ENCODE measurements at regions not wholly inside any gene's neighbourhood (a gene's known extent, or its start where the extent isn't known, plus 50 kb on each side); places are given as distances from the start of the nearest gene placed in this dataset.

- no peak overlapping the region for H3K18ac ChIP-seq (ENCODE audit: extremely low read depth, low read length)
- DNase-seq (ENCODE audit: low read depth in 1 of 2, low spot score in 2 of 2), result no peak
These were observed 147.6 kb downstream of the RTP5 start for GRCh38 chr2:242017086-242017485.

More at GRCh38 chr2:242017086-242017485, 147.6 kb downstream of the RTP5 start:
- Histone ChIP-seq H3K9ac (replicated peaks in 1 of 4; ENCODE audit: extremely low read depth in 1 of 4, low read depth in 3 of 4, low read length in 3 of 4) (no peak overlapping the region), H4K20me1 (replicated peaks in 1 of 2; ENCODE audit: control insufficient read depth in 1 of 2, insufficient read depth in 2 of 2, low read length in 2 of 2) (no peaks in the 10 kb centered on the region), H3K4me1 (replicated peaks in 1 of 4; ENCODE audit: control insufficient read depth in 3 of 4, insufficient read depth in 4 of 4, low read length in 3 of 4) (no peaks in the 10 kb centered on the region), H3K36me3 (ENCODE audit: control insufficient read depth in 2 of 4, insufficient read depth in 4 of 4, low read length in 3 of 4) (no peaks in the 10 kb centered on the region), H4K5ac (ENCODE audit: insufficient read length, low read depth, low read length) (no peak overlapping the region), H3K79me2 (ENCODE audit: control insufficient read depth in 1 of 2, insufficient read depth in 2 of 2, low read length in 2 of 2) (no peaks in the 10 kb centered on the region), H3K23me2 (ENCODE audit: low read depth, low read length) (no peaks in the 10 kb centered on the region), H2BK5ac (ENCODE audit: low read depth, low read length) (no peak overlapping the region), H3K79me1 (ENCODE audit: low read depth, low read length) (no peaks in the 10 kb centered on the region), H2AK5ac (ENCODE audit: low read depth, low read length) (no peak overlapping the region), H2BK20ac (ENCODE audit: low read length) (no peak overlapping the region), H3K27ac (ENCODE audit: low read depth, low read length) (no peak overlapping the region), H2BK15ac (ENCODE audit: low read length) (no peak overlapping the region), H3K4me3 (ENCODE audit: extremely low read depth in 1 of 4, insufficient read depth in 2 of 4, low read depth in 3 of 4, low read length in 4 of 4) (no peak overlapping the region), H3K9me3 (ENCODE audit: insufficient read depth in 2 of 2, low read depth in 1 of 2, low read length in 1 of 2) (peaks cover 0 to 36% of the 10 kb centered on the region in 2 experiments; a peak in 2 of 4 replicates), H3K4me2 (ENCODE audit: insufficient read depth in 1 of 2, low read depth in 2 of 2, low read length in 2 of 2) (no peak overlapping the region), H3K23ac (ENCODE audit: insufficient read length) (no peak overlapping the region), H3K4ac (replicated peaks; ENCODE audit: insufficient read length, low read depth, low read length) (no peak overlapping the region), H4K91ac (replicated peaks; ENCODE audit: insufficient read length, low read length) (no peak overlapping the region), H3K27me3 (replicated peaks in 1 of 4; ENCODE audit: control insufficient read depth in 3 of 4, extremely low read depth in 1 of 4, insufficient read depth in 3 of 4, low read length in 3 of 4) (no peaks in the 10 kb centered on the region), H2BK12ac (ENCODE audit: low read depth, low read length) (no peak overlapping the region), H3K14ac (ENCODE audit: insufficient read length) (no peak overlapping the region), H2AFZ (ENCODE audit: low read length) (no peak overlapping the region), H3K56ac (replicated peaks; ENCODE audit: insufficient read length, low read depth, low read length) (no peak overlapping the region), H4K8ac (ENCODE audit: extremely low read depth, insufficient read depth, low read length) (no peak overlapping the region; the same call in 1 of the 2 replicates), H2BK120ac (replicated peaks; ENCODE audit: low read depth, low read length) (no peak overlapping the region)
- POLR2A ChIA-PET (ENCODE audit: partially characterized antibody), result no interaction called here
- FAIRE-seq, result no peak
- CTCF ChIA-PET (ENCODE audit: partially characterized antibody), result interaction anchor here (1.6 kb wide), 1 partner anchor 24 kb away, joined by 4 read pairs; no protein-coding TSS in a partner anchor
- TF ChIP-seq SIN3A (conservative IDR thresholded peaks at IDR 0.05 in 1 of 2, IDR thresholded peaks at IDR 0.05 in 1 of 2; ENCODE audit: low read depth in 1 of 2, low read length in 2 of 2) (no peak), EGR1 (IDR thresholded peaks at IDR 0.05; ENCODE audit: borderline replicate concordance, low read depth, low read length) (no peak), RNF2 (IDR thresholded peaks at IDR 0.05; ENCODE audit: borderline replicate concordance, low read depth, low read length, missing control alignments, poor library complexity, severe bottlenecking) (no peak), POLR2AphosphoS5 (IDR thresholded peaks at IDR 0.05; ENCODE audit: low read depth, low read length) (no peak), GABPA (IDR thresholded peaks at IDR 0.05; ENCODE audit: borderline replicate concordance, insufficient read depth, low read length) (no peak), MAX (IDR thresholded peaks at IDR 0.05) (no peak), ZNF274 (IDR thresholded peaks at IDR 0.05; ENCODE audit: borderline replicate concordance, extremely low read depth, low read length) (no peak), RFX5 (IDR thresholded peaks at IDR 0.05; ENCODE audit: borderline replicate concordance, low read depth, low read length) (no peak), KDM1A (IDR thresholded peaks at IDR 0.05; ENCODE audit: borderline replicate concordance, low read length) (no peak), RAD21 (IDR thresholded peaks at IDR 0.05 in 1 of 2, conservative IDR thresholded peaks at IDR 0.05 in 1 of 2; ENCODE audit: low read depth in 2 of 2, low read length in 2 of 2) (no peak), GTF2F1 (IDR thresholded peaks at IDR 0.05; ENCODE audit: borderline replicate concordance, low read depth, low read length) (no peak), JUN (IDR thresholded peaks at IDR 0.05; ENCODE audit: low read depth, low read length) (no peak), PHF8 (conservative IDR thresholded peaks at IDR 0.05; ENCODE audit: low read depth, low read length) (no peak), TBP (IDR thresholded peaks at IDR 0.05; ENCODE audit: low read depth, low read length) (no peak)
- WGBS, 2 experiments (ENCODE audit: extremely low coverage in 1 of 2, insufficient coverage in 1 of 2, insufficient read length in 1 of 2, insufficient replicate concordance in 2 of 2, low coverage in 1 of 2, low lambda C conversion rate in 2 of 2, missing lambda C conversion rate in 1 of 2), result 93% methylated on average over 10 of the region's 10 CpGs; no CpG with 5 or more reads in 1 of the 2 experiments

Measured in H1 (cell line).